Natural killer cell (primary cell): ENCODE measurements at regions not wholly inside any gene's neighbourhood (a gene's known extent, or its start where the extent isn't known, plus 50 kb on each side); places are given as distances from the start of the nearest gene placed in this dataset.

ENCODE experiments used
- ATAC-seq, 3 donors: fragments of 150-1000 bp in 2 of 3; fragments of 200-7000 bp in 1 of 3; cut with Tn5 transposase; 1 replicate in 1 of 3; 2 replicates in 2 of 3; pipeline ENCODE4 v1.10.0; 2021; ENCODE audit warnings: mild to moderate bottlenecking in 2 of 3, moderate library complexity in 2 of 3
- DNase-seq, 2 donors: peaks; one replicate each; pipeline versions ENCODE4 v3.0.0 to v3.0.0-alpha.2; 2013 to 2021; ENCODE audit warnings: mixed read lengths in 1 of 2
- H3K27ac ChIP-seq: one replicate; pipeline ENCODE4 v1.5.1; 2013; ENCODE audit warnings: mild to moderate bottlenecking, low read length
- H3K27me3 ChIP-seq: one replicate; pipeline ENCODE4 v1.6.1; 2013; ENCODE audit warnings: low read length; ENCODE audit not compliant: control insufficient read depth, insufficient read depth
- H3K36me3 ChIP-seq: one replicate; pipeline ENCODE4 v1.6.1; 2013; ENCODE audit warnings: low read length; ENCODE audit not compliant: control insufficient read depth, insufficient read depth
- H3K4me1 ChIP-seq: one replicate; pipeline ENCODE4 v1.6.1; 2013; ENCODE audit warnings: low read length; ENCODE audit not compliant: control insufficient read depth, insufficient read depth
- H3K4me3 ChIP-seq: one replicate; pipeline ENCODE4 v1.5.1; 2013; ENCODE audit warnings: low read length
- H3K9me3 ChIP-seq: one replicate; pipeline ENCODE4 v1.6.1; 2013; ENCODE audit warnings: low read length; ENCODE audit not compliant: control insufficient read depth, insufficient read depth
- H3K27ac Mint-ChIP-seq, 2 donors: one replicate each; pipeline ENCODE4 v1.8.0; 2022; ENCODE audit warnings: mild to moderate bottlenecking in 2 of 2, mixed read lengths in 2 of 2, moderate library complexity in 1 of 2
- H3K27me3 Mint-ChIP-seq, 2 donors: one replicate each; pipeline ENCODE4 v1.8.0; 2022; ENCODE audit warnings: low read depth in 2 of 2, mixed read lengths in 2 of 2
- H3K36me3 Mint-ChIP-seq: one replicate; pipeline ENCODE4 v1.8.0; 2022; ENCODE audit warnings: mixed read lengths
- H3K4me1 Mint-ChIP-seq, 2 donors: one replicate each; pipeline ENCODE4 v1.8.0; 2022; ENCODE audit warnings: mixed read lengths in 2 of 2
- H3K4me3 Mint-ChIP-seq: one replicate; pipeline ENCODE4 v1.8.0; 2022; ENCODE audit warnings: mild to moderate bottlenecking, moderate library complexity, mixed read lengths
- H3K9me3 Mint-ChIP-seq, 2 donors: one replicate each; pipeline ENCODE4 v1.8.0; 2022; ENCODE audit warnings: mixed read lengths in 2 of 2
- CTCF ChIP-seq: fragments of 200-600 bp; IDR thresholded peaks from one replicate; pipeline ENCODE4 v1.8.0; 2022; ENCODE audit warnings: antibody characterized with exemption
- WGBS: methylation state at CpG from one replicate; pipeline ENCODE4 v1.1.7; 2013; ENCODE audit warnings: missing lambda C conversion rate; ENCODE audit not compliant: insufficient coverage; 5-methylcytosine and 5-hydroxymethylcytosine counted together
- intact Hi-C: fragments of 100-400 bp; cut with micrococcal nuclease; formaldehyde crosslinking; loops from one replicate; pipeline ENCODE4 v1.14.2; 2022

- no peaks in the 10 kb centered on the region for H3K4me1 ChIP-seq
- H3K4me3 Mint-ChIP-seq: no peak overlapping the region
- peaks cover 0 to 2% of the 10 kb centered on the region in 2 donors for H3K9me3 Mint-ChIP-seq
- TF ChIP-seq CTCF: no peak
- intact Hi-C loops: no loop called here
- peaks cover 39 to 58% of the 10 kb centered on the region in 2 donors for H3K27me3 Mint-ChIP-seq
- H3K27ac ChIP-seq: no peak overlapping the region
- H3K36me3 Mint-ChIP-seq: no peaks in the 10 kb centered on the region
- H3K36me3 ChIP-seq: no peaks in the 10 kb centered on the region
- ATAC-seq: no peak
- DNase-seq: no peak
- no peaks in the 10 kb centered on the region for H3K9me3 ChIP-seq
- no peaks in the 10 kb centered on the region for H3K4me1 Mint-ChIP-seq
- H3K27ac Mint-ChIP-seq: no peak overlapping the region
- H3K27me3 ChIP-seq: no peaks in the 10 kb centered on the region
- 80% methylated on average over 5 of the region's 7 CpGs for WGBS
- no peak overlapping the region for H3K4me3 ChIP-seq
Observed at GRCh38 chr13:109857803-109858202, 71.4 kb upstream of the IRS2 start.

GRCh38 chr13:109857325-109857724 is 70.9 kb upstream of the IRS2 start:
- Histone ChIP-seq H3K4me1 (no peaks in the 10 kb centered on the region), H3K27ac (no peak overlapping the region), H3K27me3 (no peaks in the 10 kb centered on the region), H3K9me3 (no peaks in the 10 kb centered on the region), H3K36me3 (no peaks in the 10 kb centered on the region), H3K4me3 (no peak overlapping the region)
- peaks cover 0 to 2% of the 10 kb centered on the region in 2 donors for H3K9me3 Mint-ChIP-seq
- intact Hi-C loops: no loop called here
- no peak overlapping the region for H3K27ac Mint-ChIP-seq
- WGBS: 72% methylated on average over 5 of the region's 5 CpGs
- no peak for TF ChIP-seq CTCF
- H3K36me3 Mint-ChIP-seq: no peaks in the 10 kb centered on the region
- ATAC-seq (no peak), DNase-seq (no peak)
- H3K4me1 Mint-ChIP-seq: no peaks in the 10 kb centered on the region
- peaks cover 37 to 55% of the 10 kb centered on the region in 2 donors for H3K27me3 Mint-ChIP-seq
- no peak overlapping the region for H3K4me3 Mint-ChIP-seq

DNA sequence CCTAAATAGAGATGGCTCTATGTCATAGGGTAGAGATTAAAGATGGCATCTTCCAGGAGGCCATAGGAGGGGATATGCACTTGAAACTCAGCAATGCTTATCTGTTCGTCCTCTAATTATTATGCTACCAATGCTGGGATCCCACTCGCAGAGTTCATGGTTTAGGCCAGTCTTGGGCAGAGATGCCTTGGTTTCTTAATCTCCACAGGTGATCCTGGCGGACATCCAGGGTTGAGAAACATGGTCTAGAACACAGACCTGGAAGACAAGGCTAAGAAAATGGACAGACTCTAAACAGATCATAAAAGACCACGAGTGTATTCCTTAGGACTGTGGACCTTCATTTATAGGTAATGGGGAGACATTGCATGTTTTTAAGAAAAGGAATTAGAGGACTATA is 70.0 kb upstream of the IRS2 start:
- intact Hi-C loops: no loop called here
- Histone ChIP-seq H3K27me3 (no peaks in the 10 kb centered on the region), H3K36me3 (no peaks in the 10 kb centered on the region), H3K4me1 (no peaks in the 10 kb centered on the region), H3K27ac (no peak overlapping the region), H3K9me3 (no peaks in the 10 kb centered on the region), H3K4me3 (no peak overlapping the region)
- Mint-ChIP-seq H3K36me3 (no peaks in the 10 kb centered on the region), H3K4me3 (no peak overlapping the region), H3K27ac (no peak overlapping the region), H3K27me3 (peaks cover 32 to 47% of the 10 kb centered on the region in 2 donors), H3K9me3 (peaks cover 0 to 2% of the 10 kb centered on the region in 2 donors), H3K4me1 (no peaks in the 10 kb centered on the region)
- TF ChIP-seq CTCF: no peak
- DNase-seq (no peak), ATAC-seq (no peak)
- 89% methylated on average over 3 of the region's 4 CpGs for WGBS

DNA sequence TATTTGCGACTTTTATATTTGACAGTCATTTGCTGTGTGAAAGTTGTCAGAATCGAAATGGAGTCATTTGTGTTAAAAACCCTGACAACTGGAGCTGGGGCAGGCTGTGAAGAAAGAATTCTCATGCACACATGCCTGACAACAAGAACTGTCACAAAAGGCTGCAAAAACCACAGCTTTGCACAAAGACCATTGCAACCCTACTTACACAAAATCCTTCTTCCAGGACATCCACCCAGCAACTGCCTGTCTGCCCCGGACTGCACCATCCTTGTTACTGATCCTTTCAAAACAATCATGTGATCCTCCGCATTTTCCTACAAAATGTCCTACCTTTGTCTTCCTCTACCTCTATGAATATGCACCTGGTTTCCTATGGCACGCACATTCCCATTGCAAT is 66.8 kb upstream of the IRS2 start:
- WGBS: 81% methylated on average over 5 of the region's 5 CpGs
- H3K27ac Mint-ChIP-seq: no peak overlapping the region
- no peak overlapping the region for H3K4me3 Mint-ChIP-seq
- intact Hi-C loops: no loop called here
- TF ChIP-seq CTCF: no peak
- peaks cover 0 to 2% of the 10 kb centered on the region in 2 donors for H3K9me3 Mint-ChIP-seq
- no peak for DNase-seq
- Histone ChIP-seq H3K36me3 (no peaks in the 10 kb centered on the region), H3K9me3 (no peaks in the 10 kb centered on the region), H3K4me3 (no peak overlapping the region), H3K27ac (no peak overlapping the region), H3K4me1 (no peaks in the 10 kb centered on the region), H3K27me3 (no peaks in the 10 kb centered on the region)
- H3K36me3 Mint-ChIP-seq: no peaks in the 10 kb centered on the region
- H3K27me3 Mint-ChIP-seq: peaks cover 30 to 49% of the 10 kb centered on the region in 2 donors
- ATAC-seq: no peak
- H3K4me1 Mint-ChIP-seq: no peaks in the 10 kb centered on the region
